Mesodermal cell (in vitro differentiated cells): ENCODE measurements at regions not wholly inside any gene's neighbourhood (a gene's known extent, or its start where the extent isn't known, plus 50 kb on each side); places are given as distances from the start of the nearest gene placed in this dataset.

ENCODE experiments used
- H3K27ac ChIP-seq: 2 replicates; pipeline ENCODE4 v1.7.0; 2013; ENCODE audit warnings: mild to moderate bottlenecking, low read depth, low read length, moderate library complexity; ENCODE audit not compliant: severe bottlenecking
- H3K36me3 ChIP-seq: 2 replicates; pipeline ENCODE4 v1.7.1; 2013; ENCODE audit warnings: mild to moderate bottlenecking, low read length, moderate library complexity; ENCODE audit not compliant: control insufficient read depth, insufficient read depth
- H3K4me1 ChIP-seq: one replicate; pipeline ENCODE4 v1.7.1; 2013; ENCODE audit warnings: mild to moderate bottlenecking, low read length; ENCODE audit not compliant: insufficient read depth, control insufficient read depth, poor library complexity, severe bottlenecking
- H3K4me3 ChIP-seq: 2 replicates; pipeline ENCODE4 v1.7.0; 2013; ENCODE audit warnings: low read length, control low read depth, mild to moderate bottlenecking; ENCODE audit not compliant: insufficient read depth, poor library complexity, severe bottlenecking; ENCODE audit errors: extremely low read depth
- H3K9me3 ChIP-seq: 2 replicates; pipeline ENCODE4 v1.7.1; 2013; ENCODE audit warnings: mild to moderate bottlenecking, low read length, moderate library complexity; ENCODE audit not compliant: control insufficient read depth
- WGBS, 2 experiments: methylation state at CpG; one replicate each; pipeline ENCODE4 v1.1.5; 2013; ENCODE audit warnings: missing lambda C conversion rate in 2 of 2; ENCODE audit not compliant: insufficient coverage in 2 of 2; 5-methylcytosine and 5-hydroxymethylcytosine counted together

- 55% methylated on average over 1 of the region's 3 CpGs; no CpG with 5 or more reads in 1 of the 2 experiments for WGBS, 2 experiments
- no peaks in the 10 kb centered on the region for H3K9me3 ChIP-seq
- H3K27ac ChIP-seq: no peak overlapping the region
- no peaks in the 10 kb centered on the region for H3K36me3 ChIP-seq
- H3K4me3 ChIP-seq: no peak overlapping the region
- no peaks in the 10 kb centered on the region for H3K4me1 ChIP-seq
Observed at GRCh38 chr4:64503945-64504675, 94.9 kb upstream of the TECRL start.

GRCh38 chr4:64503416-64503815 is 94.2 kb upstream of the TECRL start:
- Histone ChIP-seq H3K27ac (no peak overlapping the region), H3K4me3 (no peak overlapping the region), H3K9me3 (no peaks in the 10 kb centered on the region), H3K36me3 (no peaks in the 10 kb centered on the region), H3K4me1 (no peaks in the 10 kb centered on the region)
- WGBS, 2 experiments: no CpG with 5 or more reads among the region's 2 CpGs

- H3K4me1 ChIP-seq: peaks cover 3% of the 10 kb centered on the region
- WGBS, 2 experiments: 20% methylated on average over 1 of the region's 1 CpG; no CpG with 5 or more reads in 1 of the 2 experiments
- no peak overlapping the region for H3K27ac ChIP-seq
- no peak overlapping the region for H3K4me3 ChIP-seq
- no peaks in the 10 kb centered on the region for H3K36me3 ChIP-seq
- H3K9me3 ChIP-seq: no peaks in the 10 kb centered on the region
Observed at GRCh38 chr4:64497491-64497890, 88.2 kb upstream of the TECRL start.

DNA sequence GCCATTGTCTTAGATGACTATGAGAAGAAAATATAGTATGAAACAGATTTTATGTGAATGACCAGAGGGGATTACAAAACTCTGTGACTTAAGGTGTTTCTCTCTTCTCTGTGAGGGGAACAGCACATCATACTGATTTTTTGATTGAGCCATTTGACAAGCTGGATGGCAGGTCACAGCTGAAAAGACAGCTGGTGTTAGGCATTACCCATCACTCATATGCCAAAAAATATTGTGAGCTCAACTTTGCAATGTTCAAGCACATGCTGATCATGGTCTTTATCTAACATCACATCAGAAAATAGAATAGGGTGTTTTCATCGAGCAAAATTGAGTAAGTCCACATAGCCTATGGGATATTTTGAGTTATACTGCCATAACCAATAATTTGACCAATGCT is 86.7 kb upstream of the TECRL start:
- no peak overlapping the region for H3K27ac ChIP-seq
- H3K9me3 ChIP-seq: no peaks in the 10 kb centered on the region
- no peak overlapping the region for H3K4me3 ChIP-seq
- no peaks in the 10 kb centered on the region for H3K36me3 ChIP-seq
- no CpG with 5 or more reads among the region's 1 CpG for WGBS, 2 experiments
- peaks cover 3% of the 10 kb centered on the region for H3K4me1 ChIP-seq

GRCh38 chr4:64489628-64490027 is 80.4 kb upstream of the TECRL start:
- H3K4me3 ChIP-seq: no peak overlapping the region
- no peaks in the 10 kb centered on the region for H3K9me3 ChIP-seq
- H3K27ac ChIP-seq: no peak overlapping the region
- H3K4me1 ChIP-seq: no peaks in the 10 kb centered on the region
- H3K36me3 ChIP-seq: no peaks in the 10 kb centered on the region
- 60% methylated on average over 1 of the region's 2 CpGs; no CpG with 5 or more reads in 1 of the 2 experiments for WGBS, 2 experiments

GRCh38 chr4:64479338-64479737 is 70.1 kb upstream of the TECRL start:
- Histone ChIP-seq H3K36me3 (no peaks in the 10 kb centered on the region), H3K9me3 (no peaks in the 10 kb centered on the region), H3K4me1 (no peaks in the 10 kb centered on the region), H3K27ac (no peak overlapping the region), H3K4me3 (no peak overlapping the region)
- whole genome bisulfite sequencing, 2 experiments: 86 to 92% methylated on average over 1 to 2 of the region's 2 CpGs

DNA sequence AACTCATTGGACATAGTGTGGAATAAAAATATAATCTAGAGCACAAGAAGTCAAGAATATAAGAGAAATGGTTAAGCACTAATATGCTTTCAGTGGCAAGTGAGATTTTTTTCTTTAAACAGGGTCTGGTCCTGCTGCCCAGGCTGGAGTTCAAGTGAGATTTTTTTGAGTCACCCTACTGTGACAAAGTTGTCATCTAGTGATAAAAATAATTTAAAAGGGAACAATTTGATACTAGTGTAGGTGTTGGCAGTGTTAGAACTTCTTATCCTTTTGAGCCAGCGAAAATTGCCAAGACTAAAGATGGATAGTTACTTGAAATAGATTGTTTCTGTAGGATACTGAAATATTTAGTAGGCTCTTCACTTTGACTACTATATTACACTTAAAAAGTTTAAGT is 67.9 kb upstream of the TECRL start:
- H3K36me3 ChIP-seq: no peaks in the 10 kb centered on the region
- H3K9me3 ChIP-seq: no peaks in the 10 kb centered on the region
- no CpG with 5 or more reads among the region's 1 CpG for WGBS, 2 experiments
- H3K4me3 ChIP-seq: no peak overlapping the region
- no peak overlapping the region for H3K27ac ChIP-seq
- no peaks in the 10 kb centered on the region for H3K4me1 ChIP-seq

DNA sequence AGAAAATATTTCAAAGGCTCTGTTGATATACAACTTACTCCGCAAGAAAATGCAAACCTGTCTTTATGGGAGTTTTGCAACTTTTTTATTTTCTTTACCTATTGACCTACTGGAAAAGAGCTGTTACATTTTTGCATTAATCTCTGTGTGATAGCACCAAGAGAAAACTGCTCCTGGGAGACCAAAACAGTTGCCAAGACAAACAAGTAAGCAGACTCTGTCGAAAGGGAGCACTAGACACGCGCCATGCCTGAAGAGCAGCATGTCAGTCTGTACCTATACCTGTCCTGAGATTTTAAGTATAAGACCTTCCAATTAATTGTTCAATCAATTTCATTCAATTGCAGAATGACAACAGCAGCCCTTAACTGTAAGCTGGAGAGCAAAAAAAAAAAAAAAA is 56.0 kb upstream of the TECRL start:
- Histone ChIP-seq H3K36me3 (no peaks in the 10 kb centered on the region), H3K4me1 (no peaks in the 10 kb centered on the region), H3K9me3 (no peaks in the 10 kb centered on the region), H3K27ac (no peak overlapping the region), H3K4me3 (no peak overlapping the region)
- WGBS, 2 experiments: 97 to 100% methylated on average over 1 to 3 of the region's 4 CpGs

GRCh38 chr4:64464581-64464980 is 55.3 kb upstream of the TECRL start:
- Histone ChIP-seq H3K36me3 (no peaks in the 10 kb centered on the region), H3K4me3 (no peak overlapping the region), H3K4me1 (no peaks in the 10 kb centered on the region), H3K27ac (peak overlapping the region; percentile 4), H3K9me3 (no peaks in the 10 kb centered on the region)
- 62 to 76% methylated on average over 3 of the region's 5 CpGs for WGBS, 2 experiments
